Gastroesophageal sphincter (tissue), 4 donors: ENCODE measurements at regions not wholly inside any gene's neighbourhood (a gene's known extent, or its start where the extent isn't known, plus 50 kb on each side); places are given as distances from the start of the nearest gene placed in this dataset.

Experiments
- ATAC-seq: fragments of 150-250 bp; one replicate; pipeline ENCODE4 v1.9.1; 2016; ENCODE audit warnings: mild to moderate bottlenecking, moderate library complexity
- H3K27ac ChIP-seq, 4 donors: fragments of 200-600 bp; sonication (generic) in 3 of 4; 1 replicate in 3 of 4; 2 replicates in 1 of 4; pipeline ENCODE4 v1.5.1; 2016 to 2019
- H3K27me3 ChIP-seq: fragments of 200-600 bp; sonication (generic); one replicate; pipeline ENCODE4 v1.5.1; 2019
- H3K36me3 ChIP-seq, 2 donors: fragments of 200-600 bp; sonication (generic); one replicate each; pipeline ENCODE4 v1.5.1; 2019; ENCODE audit warnings: control low read depth in 1 of 2
- H3K4me1 ChIP-seq, 3 donors: fragments of 200-600 bp; sonication (generic); 1 replicate in 2 of 3; 2 replicates in 1 of 3; pipeline ENCODE4 v1.5.1; 2016 to 2019; ENCODE audit warnings: control low read depth in 2 of 3
- H3K4me3 ChIP-seq, 2 donors: fragments of 200-600 bp; sonication (generic); one replicate each; pipeline ENCODE4 v1.5.1; 2019; ENCODE audit warnings: mild to moderate bottlenecking in 1 of 2, moderate library complexity in 1 of 2
- H3K9me3 ChIP-seq, 3 donors: fragments of 200-600 bp; sonication (generic); one replicate each; pipeline ENCODE4 v1.5.1; 2017 to 2019; ENCODE audit warnings: control low read depth in 2 of 3
- EP300 ChIP-seq: sonication (generic); formaldehyde crosslinking; IDR thresholded peaks from one replicate; pipeline ENCODE4 v1.6.1; 2017; ENCODE audit warnings: antibody characterized with exemption, mild to moderate bottlenecking
- POLR2A ChIP-seq, 2 donors: fragments of 450-650 bp; IDR thresholded peaks; one replicate each; pipeline ENCODE4 v1.6.1; 2017; ENCODE audit warnings: antibody characterized with exemption in 2 of 2, mild to moderate bottlenecking in 2 of 2, moderate library complexity in 1 of 2
- POLR2AphosphoS5 ChIP-seq: sonication (generic); formaldehyde crosslinking; IDR thresholded peaks from one replicate; pipeline ENCODE4 v1.6.1; 2017; ENCODE audit warnings: antibody characterized with exemption
- WGBS, 2 donors: methylation state at CpG; one replicate each; pipeline ENCODE4 v1.1.5; 2018; ENCODE audit warnings: low coverage in 1 of 2; 5-methylcytosine and 5-hydroxymethylcytosine counted together
- TF ChIP-seq, protein P1 (sequence below), 4 experiments: fragments of 200-600 bp in 2 of 4; fragments of 450-650 bp in 2 of 4; sonication (generic) in 1 of 4; IDR thresholded peaks; one replicate each; pipeline ENCODE4 v1.5.1; 2017 to 2019; ENCODE audit warnings: antibody characterized with exemption in 4 of 4, mild to moderate bottlenecking in 2 of 4, moderate library complexity in 2 of 4

DNA sequence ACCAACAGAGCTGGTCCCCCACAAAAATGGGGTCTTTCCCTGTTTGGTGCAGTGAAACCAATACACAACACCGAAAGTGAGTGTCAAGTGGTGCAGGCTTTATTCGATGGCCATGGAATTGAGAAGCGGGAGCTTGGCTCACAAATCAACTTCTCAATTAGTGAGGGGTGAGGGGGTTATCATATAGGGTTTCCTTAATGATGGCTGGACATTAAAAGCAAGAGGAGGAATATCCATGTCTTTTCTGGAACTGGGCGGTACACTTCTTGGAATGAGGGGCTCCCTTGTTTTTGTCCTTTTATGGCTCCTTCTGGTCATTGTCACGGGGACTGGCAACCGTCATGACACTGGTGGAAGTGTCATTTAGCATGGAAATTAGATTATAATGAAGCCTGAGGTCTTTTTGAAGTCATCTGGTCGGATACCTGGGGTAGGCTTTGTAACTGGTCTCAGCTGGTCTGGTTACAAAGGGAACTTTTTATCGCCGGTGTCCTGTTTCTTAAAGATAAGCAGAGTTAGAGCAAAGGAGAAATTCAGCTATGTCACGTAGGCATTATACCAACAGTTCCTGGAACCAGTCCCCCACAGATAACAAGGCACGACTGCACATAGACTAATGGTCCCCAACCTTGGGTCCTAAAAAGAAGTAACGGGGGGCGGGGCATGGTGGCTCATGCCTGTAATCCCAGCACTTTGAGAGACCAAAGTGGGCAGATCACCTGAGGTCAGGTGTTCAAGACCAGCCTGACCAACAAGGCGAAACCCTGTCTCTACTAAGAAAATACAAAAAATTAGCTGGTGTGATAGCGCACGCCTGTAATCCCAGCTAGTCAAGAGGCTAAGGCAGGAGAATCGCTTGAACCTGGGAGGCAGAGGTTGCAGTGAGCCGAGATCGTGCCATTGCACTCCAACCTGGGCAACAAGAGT lies 93.5 kb upstream of the NDUFV2 start:
- no peak overlapping the region for H3K4me3 ChIP-seq
- ATAC-seq: no peak
- H3K36me3 ChIP-seq: no peaks in the 10 kb centered on the region
- no peak for TF ChIP-seq POLR2AphosphoS5
- no peak for TF ChIP-seq EP300
- no peak for TF ChIP-seq POLR2A (IDR thresholded peaks at IDR 0.05)
- TF ChIP-seq, protein P1, sequence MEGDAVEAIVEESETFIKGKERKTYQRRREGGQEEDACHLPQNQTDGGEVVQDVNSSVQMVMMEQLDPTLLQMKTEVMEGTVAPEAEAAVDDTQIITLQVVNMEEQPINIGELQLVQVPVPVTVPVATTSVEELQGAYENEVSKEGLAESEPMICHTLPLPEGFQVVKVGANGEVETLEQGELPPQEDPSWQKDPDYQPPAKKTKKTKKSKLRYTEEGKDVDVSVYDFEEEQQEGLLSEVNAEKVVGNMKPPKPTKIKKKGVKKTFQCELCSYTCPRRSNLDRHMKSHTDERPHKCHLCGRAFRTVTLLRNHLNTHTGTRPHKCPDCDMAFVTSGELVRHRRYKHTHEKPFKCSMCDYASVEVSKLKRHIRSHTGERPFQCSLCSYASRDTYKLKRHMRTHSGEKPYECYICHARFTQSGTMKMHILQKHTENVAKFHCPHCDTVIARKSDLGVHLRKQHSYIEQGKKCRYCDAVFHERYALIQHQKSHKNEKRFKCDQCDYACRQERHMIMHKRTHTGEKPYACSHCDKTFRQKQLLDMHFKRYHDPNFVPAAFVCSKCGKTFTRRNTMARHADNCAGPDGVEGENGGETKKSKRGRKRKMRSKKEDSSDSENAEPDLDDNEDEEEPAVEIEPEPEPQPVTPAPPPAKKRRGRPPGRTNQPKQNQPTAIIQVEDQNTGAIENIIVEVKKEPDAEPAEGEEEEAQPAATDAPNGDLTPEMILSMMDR (IDR thresholded peaks at IDR 0.05): no peak
- no peaks in the 10 kb centered on the region for H3K4me1 ChIP-seq
- H3K27me3 ChIP-seq: no peaks in the 10 kb centered on the region
- H3K27ac ChIP-seq: no peak overlapping the region
- 84 to 86% methylated on average over 5 to 16 of the region's 19 CpGs for WGBS, 2 donors
- H3K9me3 ChIP-seq: no peaks in the 10 kb centered on the region

DNA sequence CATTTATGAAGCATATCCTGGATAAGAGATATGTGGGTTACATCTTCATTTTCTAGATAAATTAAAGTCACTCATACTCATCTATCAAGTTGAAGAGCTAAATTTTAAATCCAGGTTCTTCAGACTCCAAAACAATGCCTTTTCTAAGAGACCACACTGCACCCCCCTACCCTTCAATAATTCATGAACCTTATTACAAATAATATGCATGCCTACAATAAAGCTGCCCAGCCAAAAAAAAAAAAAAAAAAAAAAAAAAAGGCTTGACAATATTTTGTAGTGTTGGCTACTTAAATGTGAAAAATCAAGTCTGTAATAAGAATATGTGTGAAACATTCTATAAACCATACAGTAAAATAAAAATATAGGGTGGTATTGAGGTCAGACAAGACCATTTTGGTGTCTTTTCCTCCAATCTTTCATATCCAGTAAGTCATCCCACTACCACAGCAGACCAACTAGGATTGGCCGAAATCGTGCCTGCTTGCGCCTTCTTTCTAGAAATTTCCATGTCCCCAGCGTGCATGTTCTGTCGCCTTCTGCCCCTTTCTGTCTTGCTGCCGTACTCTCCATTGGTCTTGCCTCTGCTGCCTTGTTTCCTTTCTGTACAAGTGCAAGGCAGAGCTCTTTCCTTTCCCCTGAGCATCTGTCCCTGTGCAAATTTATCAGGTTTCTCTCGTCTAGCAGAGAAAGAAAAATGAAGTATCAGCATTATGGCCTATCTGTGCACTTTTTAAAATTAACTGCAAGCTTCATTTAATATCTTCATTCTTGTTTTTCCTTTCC lies 92.6 kb upstream of the NDUFV2 start:
- no peak for ATAC-seq
- H3K27ac ChIP-seq: no peak overlapping the region
- no peak overlapping the region for H3K4me3 ChIP-seq
- WGBS, 2 donors: 86 to 88% methylated on average over 7 of the region's 7 CpGs
- no peaks in the 10 kb centered on the region for H3K36me3 ChIP-seq
- H3K4me1 ChIP-seq: no peaks in the 10 kb centered on the region
- H3K27me3 ChIP-seq: no peaks in the 10 kb centered on the region
- no peaks in the 10 kb centered on the region for H3K9me3 ChIP-seq
- TF ChIP-seq, protein P1 (IDR thresholded peaks at IDR 0.05): no peak
- TF ChIP-seq POLR2AphosphoS5 (no peak), POLR2A (IDR thresholded peaks at IDR 0.05) (no peak), EP300 (no peak)

DNA sequence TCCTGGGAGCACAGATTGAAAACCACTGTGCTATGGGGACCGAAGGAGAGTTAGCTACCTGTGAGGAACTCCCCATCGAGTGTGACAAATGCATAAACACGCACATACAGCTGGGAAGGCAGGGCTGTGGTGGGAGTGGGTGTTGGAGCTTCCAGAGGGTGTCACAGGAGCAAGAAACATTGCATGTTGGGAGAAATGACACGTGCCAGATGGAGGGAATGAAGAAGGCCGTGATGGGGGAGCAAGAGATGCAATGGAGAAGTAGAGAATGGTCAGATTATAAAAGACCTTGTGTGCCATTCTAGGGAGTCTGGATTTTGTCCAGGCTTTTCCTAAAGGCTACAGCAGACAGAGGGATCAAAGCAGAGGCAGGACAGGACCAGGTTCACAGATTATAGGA lies 91.1 kb upstream of the NDUFV2 start:
- H3K27ac ChIP-seq: no peak overlapping the region
- no peak for ATAC-seq
- peaks cover 0 to 4% (median under 1%) of the 10 kb centered on the region in 3 donors for H3K4me1 ChIP-seq
- no peak overlapping the region for H3K4me3 ChIP-seq
- no peak for TF ChIP-seq POLR2AphosphoS5
- TF ChIP-seq EP300: no peak
- no peak for TF ChIP-seq POLR2A (IDR thresholded peaks at IDR 0.05)
- TF ChIP-seq, protein P1 (IDR thresholded peaks at IDR 0.05): no peak
- no peaks in the 10 kb centered on the region for H3K27me3 ChIP-seq
- no peaks in the 10 kb centered on the region for H3K9me3 ChIP-seq
- no peaks in the 10 kb centered on the region for H3K36me3 ChIP-seq
- WGBS, 2 donors: 68 to 70% methylated on average over 5 of the region's 5 CpGs

DNA sequence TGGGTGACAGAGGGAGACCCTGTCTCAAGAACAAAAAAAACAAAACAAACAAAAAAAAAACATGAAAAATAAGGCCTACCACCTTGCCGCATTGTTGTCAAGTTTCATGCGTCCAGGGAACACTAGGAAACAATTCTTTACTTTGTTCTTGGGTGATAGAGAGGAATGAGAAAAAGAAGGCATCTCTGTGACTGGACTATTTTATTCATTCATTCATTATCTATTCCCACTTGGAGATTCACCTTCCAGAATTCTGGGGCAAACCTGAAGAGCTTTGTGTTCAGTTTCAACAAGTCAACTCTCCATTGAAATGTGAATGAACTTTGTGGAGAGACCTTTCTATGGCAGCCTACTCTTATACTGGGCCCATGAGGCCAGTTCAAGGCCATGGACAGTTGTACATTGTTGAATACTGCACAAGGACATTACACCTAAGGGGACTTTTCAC lies 88.5 kb upstream of the NDUFV2 start:
- TF ChIP-seq EP300 (no peak), POLR2A (IDR thresholded peaks at IDR 0.05) (no peak), POLR2AphosphoS5 (no peak)
- TF ChIP-seq, protein P1 (IDR thresholded peaks at IDR 0.05): no peak
- Histone ChIP-seq H3K4me1 (peaks cover 0 to 22% (median 6%) of the 10 kb centered on the region in 3 donors), H3K9me3 (no peaks in the 10 kb centered on the region), H3K4me3 (no peak overlapping the region), H3K27me3 (no peaks in the 10 kb centered on the region), H3K36me3 (no peaks in the 10 kb centered on the region), H3K27ac (no peak overlapping the region)
- WGBS, 2 donors: 100% methylated on average over 1 to 2 of the region's 2 CpGs
- ATAC-seq: no peak
